Progenitor cell of endocrine pancreas (in vitro differentiated cells): ENCODE measurements at regions not wholly inside any gene's neighbourhood (a gene's known extent, or its start where the extent isn't known, plus 50 kb on each side); places are given as distances from the start of the nearest gene placed in this dataset.

Experiments used
- DNase-seq: peaks from one replicate; pipeline ENCODE4 v3.0.0; 2021; ENCODE audit warnings: low spot score; ENCODE audit not compliant: unreplicated experiment
- H3K27ac Mint-ChIP-seq: 2 replicates; pipeline ENCODE4 v1.8.0; 2021; ENCODE audit warnings: mild to moderate bottlenecking, moderate library complexity, mixed read lengths
- H3K27me3 Mint-ChIP-seq: 2 replicates; pipeline ENCODE4 v1.8.0; 2021; ENCODE audit warnings: mixed read lengths
- H3K36me3 Mint-ChIP-seq: 2 replicates; pipeline ENCODE4 v1.8.0; 2022; ENCODE audit warnings: mixed read lengths; ENCODE audit not compliant: insufficient read depth
- H3K4me1 Mint-ChIP-seq: 2 replicates; pipeline ENCODE4 v1.8.0; 2021; ENCODE audit warnings: low read depth, mixed read lengths
- H3K4me3 Mint-ChIP-seq: 2 replicates; pipeline ENCODE4 v1.8.0; 2021; ENCODE audit warnings: low read depth, mild to moderate bottlenecking, moderate library complexity, mixed read lengths
- H3K9me3 Mint-ChIP-seq: 2 replicates; pipeline ENCODE4 v1.8.0; 2021; ENCODE audit warnings: low read depth, mixed read lengths
- CTCF ChIP-seq: fragments of 200-600 bp; sonication (generic); IDR thresholded peaks from one replicate; pipeline ENCODE4 v1.5.0; 2021; ENCODE audit warnings: antibody characterized with exemption, mild to moderate bottlenecking; ENCODE audit not compliant: unreplicated experiment

- Mint-ChIP-seq H3K27ac (peak overlapping the region; percentile 89), H3K9me3 (no peaks in the 10 kb centered on the region), H3K27me3 (no peaks in the 10 kb centered on the region), H3K4me1 (peaks cover 3% of the 10 kb centered on the region), H3K36me3 (no peaks in the 10 kb centered on the region), H3K4me3 (peak overlapping the region; percentile 76)
- peak; percentile 51 for TF ChIP-seq CTCF
- DNase-seq: no peak
Observed at GRCh38 chr6:102798636-102799035, 1405.1 kb downstream of the GRIK2 start.

GRCh38 chr6:102793752-102794151 lies 1400.2 kb downstream of the GRIK2 start:
- H3K27me3 Mint-ChIP-seq: no peaks in the 10 kb centered on the region
- no peak overlapping the region for H3K4me3 Mint-ChIP-seq
- DNase-seq: no peak
- no peaks in the 10 kb centered on the region for H3K36me3 Mint-ChIP-seq
- no peaks in the 10 kb centered on the region for H3K9me3 Mint-ChIP-seq
- H3K4me1 Mint-ChIP-seq: peaks cover 3% of the 10 kb centered on the region
- TF ChIP-seq CTCF: no peak
- no peak overlapping the region for H3K27ac Mint-ChIP-seq

- no peak for TF ChIP-seq CTCF
- peaks cover 10% of the 10 kb centered on the region for H3K9me3 Mint-ChIP-seq
- no peaks in the 10 kb centered on the region for H3K27me3 Mint-ChIP-seq
- no peak for DNase-seq
- H3K4me1 Mint-ChIP-seq: peaks cover 2% of the 10 kb centered on the region
- H3K4me3 Mint-ChIP-seq: no peak overlapping the region
- H3K27ac Mint-ChIP-seq: no peak overlapping the region
- H3K36me3 Mint-ChIP-seq: no peaks in the 10 kb centered on the region
Observed at GRCh38 chr6:102774326-102774725, 1380.8 kb downstream of the GRIK2 start.

DNA sequence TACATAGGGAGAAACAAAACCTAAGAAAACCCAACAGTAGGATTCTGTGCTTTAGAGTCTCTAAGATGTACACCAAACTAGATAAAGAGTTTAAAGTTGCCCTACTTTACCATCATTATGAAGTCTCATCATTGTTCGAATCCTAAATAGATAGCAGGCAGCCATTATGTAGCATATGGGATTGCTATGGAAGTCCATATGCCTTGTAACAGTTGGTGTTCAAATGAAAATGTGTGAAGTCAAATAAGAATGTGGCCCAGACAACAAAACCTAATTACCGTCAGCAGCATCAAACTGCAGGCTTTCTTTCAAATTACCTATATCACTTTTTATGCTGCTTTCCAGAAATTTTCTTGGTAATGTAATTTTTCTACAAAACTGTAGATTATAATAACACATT lies 1380.1 kb downstream of the GRIK2 start:
- no peak for DNase-seq
- Mint-ChIP-seq H3K27me3 (no peaks in the 10 kb centered on the region), H3K4me3 (no peak overlapping the region), H3K36me3 (peaks cover 2% of the 10 kb centered on the region), H3K9me3 (peaks cover 17% of the 10 kb centered on the region), H3K4me1 (peaks cover 2% of the 10 kb centered on the region), H3K27ac (no peak overlapping the region)
- no peak for TF ChIP-seq CTCF

- H3K9me3 Mint-ChIP-seq: peaks cover 17% of the 10 kb centered on the region
- H3K4me3 Mint-ChIP-seq: no peak overlapping the region
- H3K27ac Mint-ChIP-seq: no peak overlapping the region
- peaks cover 2% of the 10 kb centered on the region for H3K36me3 Mint-ChIP-seq
- no peak for TF ChIP-seq CTCF
- H3K4me1 Mint-ChIP-seq: no peaks in the 10 kb centered on the region
- DNase-seq: no peak
- H3K27me3 Mint-ChIP-seq: no peaks in the 10 kb centered on the region
Observed at GRCh38 chr6:102766963-102767362, 1373.5 kb downstream of the GRIK2 start.
